ENCODE measurements at regions not wholly inside any gene's neighbourhood (a gene's known extent, or its start where the extent isn't known, plus 50 kb on each side); places are given as distances from the start of the nearest gene placed in this dataset.

GRCh38 chr3:103057487-103057886 lies 622.7 kb downstream of the ZPLD1 start:
- Mint-ChIP-seq H3K36me3 (no peaks in the 10 kb centered on the region), H3K4me3 (no peak overlapping the region), H3K27ac (no peak overlapping the region), H3K9me3 (no peaks in the 10 kb centered on the region), H3K4me1 (peaks cover under 1 to 5% of the 10 kb centered on the region in 2 donors), H3K27me3 (ENCODE audit: low read depth in 2 of 2) (peaks cover 0 to 4% of the 10 kb centered on the region in 2 donors)
- ATAC-seq (no peak), DNase-seq (no peak)
- Histone ChIP-seq H3K9me3 (ENCODE audit: control insufficient read depth, insufficient read depth, low read length) (no peaks in the 10 kb centered on the region), H3K27ac (ENCODE audit: low read length) (no peak overlapping the region), H3K4me1 (ENCODE audit: control insufficient read depth, insufficient read depth, low read length) (peaks cover 3% of the 10 kb centered on the region), H3K36me3 (ENCODE audit: control insufficient read depth, insufficient read depth, low read length) (no peaks in the 10 kb centered on the region), H3K27me3 (ENCODE audit: control insufficient read depth, insufficient read depth, low read length) (no peaks in the 10 kb centered on the region), H3K4me3 (ENCODE audit: low read length) (no peak overlapping the region)
- intact Hi-C loops (cut with micrococcal nuclease): no loop called here
- no peak for TF ChIP-seq CTCF (IDR thresholded peaks at IDR 0.05)

DNA sequence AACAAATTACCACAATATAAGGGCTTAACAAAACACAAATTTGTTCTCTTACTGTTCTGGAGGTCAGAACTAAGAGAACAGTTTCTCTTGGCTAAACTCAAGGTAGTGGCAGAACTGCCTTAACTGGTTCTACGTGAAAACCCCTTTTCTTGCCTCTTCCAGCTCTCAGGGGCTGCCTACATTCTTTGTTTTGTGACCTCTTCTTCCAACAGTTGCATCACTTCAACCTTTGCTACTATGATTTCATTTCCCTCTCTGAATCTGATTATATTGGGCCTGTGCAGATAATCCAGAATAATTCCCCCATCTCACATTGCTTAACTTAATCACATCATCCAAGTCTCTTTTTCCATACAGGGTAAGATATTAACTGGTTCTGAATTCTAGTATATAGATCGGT lies 624.6 kb downstream of the ZPLD1 start:
- Mint-ChIP-seq H3K9me3 (no peaks in the 10 kb centered on the region), H3K36me3 (no peaks in the 10 kb centered on the region), H3K4me1 (no peaks in the 10 kb centered on the region), H3K27me3 (ENCODE audit: low read depth in 2 of 2) (peaks cover 0 to 4% of the 10 kb centered on the region in 2 donors), H3K4me3 (no peak overlapping the region), H3K27ac (no peak overlapping the region)
- WGBS (ENCODE audit: insufficient coverage): 67% methylated on average over 1 of the region's 2 CpGs
- H3K4me3 ChIP-seq (ENCODE audit: low read length): no peak overlapping the region
- DNase-seq (no peak), ATAC-seq (no peak)
- intact Hi-C loops (cut with micrococcal nuclease): no loop called here
- H3K36me3 ChIP-seq (ENCODE audit: control insufficient read depth, insufficient read depth, low read length): no peaks in the 10 kb centered on the region
- no peaks in the 10 kb centered on the region for H3K9me3 ChIP-seq (ENCODE audit: control insufficient read depth, insufficient read depth, low read length)
- H3K4me1 ChIP-seq (ENCODE audit: control insufficient read depth, insufficient read depth, low read length): no peaks in the 10 kb centered on the region
- no peaks in the 10 kb centered on the region for H3K27me3 ChIP-seq (ENCODE audit: control insufficient read depth, insufficient read depth, low read length)
- no peak overlapping the region for H3K27ac ChIP-seq (ENCODE audit: low read length)
- no peak for TF ChIP-seq CTCF (IDR thresholded peaks at IDR 0.05)

- intact Hi-C loops (cut with micrococcal nuclease): no loop called here
- H3K27me3 ChIP-seq (ENCODE audit: control insufficient read depth, insufficient read depth, low read length): no peaks in the 10 kb centered on the region
- no peaks in the 10 kb centered on the region for H3K9me3 Mint-ChIP-seq
- no peak for TF ChIP-seq CTCF (IDR thresholded peaks at IDR 0.05)
- H3K9me3 ChIP-seq (ENCODE audit: control insufficient read depth, insufficient read depth, low read length): no peaks in the 10 kb centered on the region
- no peak overlapping the region for H3K27ac Mint-ChIP-seq
- WGBS (ENCODE audit: insufficient coverage): 87% methylated on average over 2 of the region's 3 CpGs
- H3K27me3 Mint-ChIP-seq (ENCODE audit: low read depth in 2 of 2): peaks cover 0 to 4% of the 10 kb centered on the region in 2 donors
- ATAC-seq (no peak), DNase-seq (no peak)
- no peaks in the 10 kb centered on the region for H3K4me1 ChIP-seq (ENCODE audit: control insufficient read depth, insufficient read depth, low read length)
- no peaks in the 10 kb centered on the region for H3K36me3 Mint-ChIP-seq
- H3K4me1 Mint-ChIP-seq: no peaks in the 10 kb centered on the region
- H3K4me3 Mint-ChIP-seq: no peak overlapping the region
- no peaks in the 10 kb centered on the region for H3K36me3 ChIP-seq (ENCODE audit: control insufficient read depth, insufficient read depth, low read length)
- no peak overlapping the region for H3K27ac ChIP-seq (ENCODE audit: low read length)
- no peak overlapping the region for H3K4me3 ChIP-seq (ENCODE audit: low read length)
Observed at GRCh38 chr3:103060242-103060641, 625.4 kb downstream of the ZPLD1 start.

- Mint-ChIP-seq H3K27ac (no peak overlapping the region), H3K9me3 (no peaks in the 10 kb centered on the region), H3K4me3 (no peak overlapping the region), H3K27me3 (ENCODE audit: low read depth in 2 of 2) (peaks cover 0 to 2% of the 10 kb centered on the region in 2 donors), H3K36me3 (no peaks in the 10 kb centered on the region), H3K4me1 (no peaks in the 10 kb centered on the region)
- Histone ChIP-seq H3K4me3 (ENCODE audit: low read length) (no peak overlapping the region), H3K27ac (ENCODE audit: low read length) (no peak overlapping the region), H3K36me3 (ENCODE audit: control insufficient read depth, insufficient read depth, low read length) (no peaks in the 10 kb centered on the region), H3K27me3 (ENCODE audit: control insufficient read depth, insufficient read depth, low read length) (no peaks in the 10 kb centered on the region), H3K4me1 (ENCODE audit: control insufficient read depth, insufficient read depth, low read length) (no peaks in the 10 kb centered on the region), H3K9me3 (ENCODE audit: control insufficient read depth, insufficient read depth, low read length) (no peaks in the 10 kb centered on the region)
- WGBS (ENCODE audit: insufficient coverage): 91% methylated on average over 2 of the region's 2 CpGs
- DNase-seq: no peak
- intact Hi-C loops (cut with micrococcal nuclease): no loop called here
- ATAC-seq: no peak
- no peak for TF ChIP-seq CTCF (IDR thresholded peaks at IDR 0.05)
Observed at GRCh38 chr3:103067963-103068362, 633.1 kb downstream of the ZPLD1 start.
